Fibroblast of pulmonary artery (primary cell): ENCODE measurements at regions not wholly inside any gene's neighbourhood (a gene's known extent, or its start where the extent isn't known, plus 50 kb on each side); places are given as distances from the start of the nearest gene placed in this dataset.

ENCODE experiments used
- DNase-seq: peaks from one replicate; pipeline ENCODE4 v3.0.0-alpha.2; 2010; ENCODE audit warnings: low read depth
- H3K4me3 ChIP-seq: replicated peaks from 2 replicates; pipeline ENCODE4 v1.5.1; 2011; ENCODE audit warnings: low read depth, mild to moderate bottlenecking, control low read depth, low read length, moderate library complexity
- CTCF ChIP-seq: IDR thresholded peaks from 2 replicates; pipeline ENCODE4 v1.5.1; 2011; ENCODE audit warnings: mild to moderate bottlenecking, control low read depth, low read length, inconsistent platforms; ENCODE audit errors: missing control alignments

GRCh38 chr13:27673911-27674310, 52.2 kb downstream of the POLR1D start:
- no peak overlapping the region for H3K4me3 ChIP-seq
- no peak for TF ChIP-seq CTCF
- DNase-seq, result no peak

- TF ChIP-seq CTCF, result no peak
- no peak for DNase-seq
- H3K4me3 ChIP-seq, result no peak overlapping the region
Observed at GRCh38 chr13:27678306-27679040, 56.8 kb downstream of the POLR1D start.

- DNase-seq, result no peak
- TF ChIP-seq CTCF, result no peak
- no peak overlapping the region for H3K4me3 ChIP-seq
Observed at GRCh38 chr13:27679396-27679795, 57.7 kb downstream of the POLR1D start.

- no peak for DNase-seq
- no peak for TF ChIP-seq CTCF
- no peak overlapping the region for H3K4me3 ChIP-seq
Observed at GRCh38 chr13:27679896-27680295, 58.2 kb downstream of the POLR1D start.

- DNase-seq, result no peak
- H3K4me3 ChIP-seq, result no peak overlapping the region
- TF ChIP-seq CTCF, result no peak
Observed at GRCh38 chr13:27680465-27680864, 58.8 kb downstream of the POLR1D start.

- no peak overlapping the region for H3K4me3 ChIP-seq
- DNase-seq, result no peak
- no peak for TF ChIP-seq CTCF
Observed at GRCh38 chr13:27691207-27691606, 69.5 kb downstream of the POLR1D start.

- H3K4me3 ChIP-seq, result no peak overlapping the region
- DNase-seq, result no peak
- TF ChIP-seq CTCF, result no peak
Observed at GRCh38 chr13:27696731-27697130, 75.0 kb downstream of the POLR1D start.
